GM12892 (cell line): ENCODE measurements at regions not wholly inside any gene's neighbourhood (a gene's known extent, or its start where the extent isn't known, plus 50 kb on each side); places are given as distances from the start of the nearest gene placed in this dataset.

ENCODE experiments used
- DNase-seq: peaks from one replicate; pipeline ENCODE4 v3.0.0; 2011; ENCODE audit not compliant: insufficient read length
- FAIRE-seq: peaks from 2 replicates; lab custom pipeline; 2011; peaks lifted over from hg19 to GRCh38; lab: Jason Lieb, UNC
- POLR2A ChIP-seq: IDR thresholded peaks from 2 replicates; pipeline ENCODE4 v1.6.1; 2011; ENCODE audit warnings: low read depth, low read length, control low read depth
- POLR2AphosphoS5 ChIP-seq: IDR thresholded peaks from 2 replicates; pipeline ENCODE4 v1.6.1; 2011; ENCODE audit warnings: low read depth, low read length, control low read depth
- TAF1 ChIP-seq: IDR thresholded peaks from 2 replicates; pipeline ENCODE4 v1.6.1; 2011; ENCODE audit warnings: low read depth, mild to moderate bottlenecking, control low read depth, low read length, borderline replicate concordance

DNA sequence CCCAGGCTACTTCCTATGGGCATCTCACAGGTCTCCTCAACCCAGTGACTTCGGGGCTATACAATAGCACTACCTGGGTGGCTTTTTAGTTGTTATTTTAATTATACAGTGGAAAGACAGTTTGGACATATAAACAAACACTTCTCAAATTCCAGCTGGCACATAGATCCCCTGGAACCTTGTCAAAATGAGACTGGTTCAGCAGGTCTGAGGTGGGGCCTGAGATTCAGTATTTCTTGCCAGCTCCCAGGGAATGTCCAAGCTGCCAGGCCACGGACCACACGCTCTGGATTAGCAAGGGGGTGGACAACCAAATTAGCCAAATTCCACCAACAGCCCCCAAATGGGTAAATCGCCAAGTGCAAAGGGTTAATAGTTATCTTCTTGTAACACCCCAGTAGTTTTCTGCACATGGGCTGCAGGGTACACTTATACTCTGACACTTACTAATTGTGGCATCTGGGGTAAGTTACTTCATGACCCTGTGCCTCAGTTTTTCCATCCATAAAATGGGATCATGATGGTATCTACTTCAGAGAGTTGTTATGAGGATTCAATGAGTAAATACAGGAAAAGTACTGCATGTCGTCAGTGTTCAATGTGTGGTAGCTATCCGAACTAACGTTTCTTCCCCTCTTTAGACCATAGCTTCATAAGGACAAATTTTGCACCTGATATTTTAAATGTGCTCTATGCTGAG, 789.4 kb upstream of the TBX3 start:
- no peak for DNase-seq
- FAIRE-seq = no peak
- TF ChIP-seq TAF1 (no peak), POLR2A (no peak), POLR2AphosphoS5 (no peak)

DNA sequence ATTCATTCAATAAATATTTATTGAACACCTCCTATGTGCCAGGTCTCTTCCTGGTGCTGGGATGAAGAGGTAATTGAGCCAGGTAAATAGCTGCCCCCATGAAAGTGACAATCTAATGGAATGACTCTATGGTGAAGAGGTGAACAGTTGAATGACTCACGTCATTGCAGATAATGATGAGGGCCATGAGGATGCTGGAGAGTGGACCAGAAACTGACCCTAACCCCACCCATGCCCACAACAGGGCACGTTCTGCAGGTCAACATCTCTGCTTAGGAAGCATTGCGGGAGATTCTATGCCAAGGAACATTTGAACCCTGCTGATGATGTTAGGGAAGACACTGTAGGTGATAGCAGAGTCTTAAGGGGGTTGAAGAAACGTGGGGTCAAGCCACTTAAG, 788.9 kb upstream of the TBX3 start:
- FAIRE-seq (no peak), DNase-seq (no peak)
- TF ChIP-seq POLR2A (no peak), TAF1 (no peak), POLR2AphosphoS5 (no peak)

DNA sequence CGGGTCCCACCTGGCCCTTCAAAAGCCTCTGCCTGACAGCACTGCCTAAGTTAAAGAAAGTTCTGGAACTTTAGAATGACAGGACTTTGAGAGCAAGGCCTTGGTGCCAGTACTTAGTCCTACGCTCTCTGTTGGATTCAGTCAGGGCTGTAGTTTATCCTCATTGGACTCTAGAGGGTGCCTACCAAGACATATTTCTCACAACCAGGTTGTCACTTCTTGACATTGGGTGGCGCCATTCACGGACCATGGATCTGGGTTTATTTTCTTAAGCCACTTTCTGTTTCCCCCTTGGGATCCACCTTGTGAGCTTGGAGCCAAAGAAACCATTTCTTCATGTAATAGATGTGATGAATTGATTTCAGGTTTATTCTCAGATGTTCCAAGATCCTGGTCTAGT, 787.0 kb upstream of the TBX3 start:
- FAIRE-seq (no peak), DNase-seq (no peak)
- TF ChIP-seq POLR2AphosphoS5 (no peak), POLR2A (no peak), TAF1 (no peak)

DNA sequence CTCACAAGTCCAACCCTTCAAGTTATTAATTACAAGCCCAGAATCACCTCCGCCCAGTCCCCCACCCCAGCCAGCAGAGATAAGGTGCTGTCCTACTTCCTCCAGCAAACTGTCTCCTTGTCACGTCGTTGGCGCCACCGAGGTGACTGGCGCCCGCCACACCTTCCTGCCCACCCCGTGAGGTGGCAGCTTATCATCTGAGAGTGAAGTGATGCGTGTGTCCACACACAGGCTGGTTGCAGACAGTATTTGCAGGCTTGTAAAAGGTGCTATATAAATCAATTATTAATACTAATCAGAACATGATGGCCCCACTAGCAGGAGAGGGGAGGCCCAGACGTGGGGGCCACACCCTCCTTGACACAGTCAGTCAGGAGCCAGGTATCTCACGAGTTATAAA, 786.6 kb upstream of the TBX3 start:
- no peak for FAIRE-seq
- TF ChIP-seq TAF1 = no peak
- TF ChIP-seq POLR2A = no peak
- TF ChIP-seq POLR2AphosphoS5 = no peak
- DNase-seq = no peak

DNA sequence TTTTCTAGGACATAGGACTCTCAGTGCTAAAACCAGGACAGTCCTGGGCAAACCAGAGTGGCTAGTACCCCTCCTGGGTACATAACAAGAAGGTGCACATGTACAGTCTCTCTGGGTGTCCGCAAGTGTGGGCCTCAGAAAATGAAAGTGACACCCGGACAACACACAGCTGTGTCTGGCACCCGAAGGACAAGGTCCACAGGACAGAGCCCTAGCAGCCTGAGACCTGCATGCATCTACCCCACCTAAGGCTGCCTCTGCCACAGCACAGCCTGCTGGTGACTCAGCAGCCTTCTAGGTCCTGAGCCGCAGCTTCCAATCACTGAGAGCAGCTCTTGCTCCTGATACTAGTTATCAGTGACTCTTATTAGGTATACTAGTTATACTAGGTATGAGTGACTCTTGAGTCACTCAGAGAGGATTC, 784.1 kb upstream of the TBX3 start:
- no peak for DNase-seq
- TF ChIP-seq TAF1 (no peak), POLR2AphosphoS5 (no peak), POLR2A (no peak)
- no peak for FAIRE-seq

DNA sequence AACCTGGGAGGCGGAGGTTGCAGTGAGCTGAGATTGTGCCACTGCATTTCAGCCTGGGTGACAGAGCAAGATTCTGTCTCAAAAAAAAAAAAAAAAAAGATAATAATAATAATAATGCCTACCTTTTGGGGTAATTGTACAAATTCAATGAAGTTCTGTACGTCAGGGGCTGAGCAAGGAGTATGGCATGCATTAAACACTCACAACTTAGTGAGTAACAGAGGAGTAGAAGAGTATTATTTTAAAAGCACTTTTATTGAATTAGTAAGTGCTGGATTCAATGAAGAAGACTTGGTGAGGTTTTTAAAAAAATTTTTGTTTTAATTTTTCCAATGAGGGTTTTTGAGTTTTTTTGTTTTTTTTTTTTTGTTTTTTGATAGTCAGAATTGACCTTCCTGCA, 783.6 kb upstream of the TBX3 start:
- no peak for FAIRE-seq
- no peak for DNase-seq
- TF ChIP-seq POLR2AphosphoS5 = no peak
- TF ChIP-seq TAF1 = no peak

DNA sequence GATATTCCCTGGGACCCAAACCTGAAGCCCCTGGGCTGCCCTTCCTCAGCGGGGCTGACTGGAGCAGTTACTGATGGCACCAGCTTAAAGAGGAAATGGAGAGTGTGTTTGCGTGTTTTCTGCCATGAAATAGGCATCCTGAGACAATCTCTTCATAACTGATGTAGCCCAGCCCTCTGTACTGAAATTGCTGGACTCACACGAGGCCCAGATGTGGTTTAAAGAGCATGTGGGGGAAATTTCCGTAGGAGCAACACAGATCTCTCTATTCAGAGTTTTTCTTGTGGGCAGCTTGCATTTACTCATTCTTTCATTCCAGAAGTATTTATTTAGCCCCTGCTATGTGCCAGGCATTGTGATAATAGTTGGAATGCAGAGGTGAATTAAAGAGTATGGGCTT, 782.1 kb upstream of the TBX3 start:
- FAIRE-seq (no peak), DNase-seq (no peak)
- no peak for TF ChIP-seq TAF1
- TF ChIP-seq POLR2AphosphoS5 = no peak

DNA sequence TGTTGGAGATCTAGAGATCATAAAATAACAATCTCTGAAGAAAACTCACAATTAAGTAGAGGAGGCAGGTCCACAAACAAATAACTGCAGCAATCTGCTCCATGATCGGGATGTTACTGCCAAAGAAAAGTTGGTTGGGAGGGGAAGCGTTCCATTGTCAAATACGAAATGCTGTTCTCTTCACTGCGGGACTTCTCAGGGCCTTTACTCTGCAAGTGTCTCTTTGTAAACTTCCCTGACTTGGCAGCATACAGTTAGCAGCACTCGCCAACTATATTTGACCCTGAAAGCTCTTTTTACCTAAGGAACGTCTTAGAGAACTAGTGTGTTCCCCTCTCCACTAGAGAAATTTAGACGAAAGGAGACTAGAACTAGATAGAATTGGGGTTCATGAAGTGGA, 780.7 kb upstream of the TBX3 start:
- FAIRE-seq (no peak), DNase-seq (no peak)
- no peak for TF ChIP-seq TAF1
- no peak for TF ChIP-seq POLR2AphosphoS5
- no peak for TF ChIP-seq POLR2A

DNA sequence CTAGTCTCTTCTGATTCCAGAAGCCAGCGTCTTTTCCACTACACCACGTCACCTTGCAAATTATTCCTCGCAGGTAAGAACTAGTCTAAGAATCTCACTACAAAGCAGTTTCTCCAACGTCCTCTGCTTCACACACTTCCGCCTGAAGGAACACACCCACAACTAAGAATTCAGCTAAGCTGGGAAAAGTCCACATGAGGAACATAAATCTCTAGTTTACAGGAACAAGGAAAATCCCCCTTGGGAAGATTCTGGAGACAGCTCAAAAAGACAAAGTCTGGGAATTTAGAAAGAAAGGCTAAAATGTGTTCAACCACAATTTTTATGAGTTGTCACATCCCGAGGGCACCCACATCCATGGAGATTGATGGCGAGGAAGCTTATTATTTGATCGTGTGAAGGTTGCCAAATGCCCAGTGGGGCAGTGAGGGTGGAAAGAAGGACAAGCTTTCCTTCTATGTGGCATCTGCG, 780.2 kb upstream of the TBX3 start:
- FAIRE-seq (no peak), DNase-seq (no peak)
- TF ChIP-seq TAF1 (no peak), POLR2AphosphoS5 (no peak), POLR2A (no peak)

DNA sequence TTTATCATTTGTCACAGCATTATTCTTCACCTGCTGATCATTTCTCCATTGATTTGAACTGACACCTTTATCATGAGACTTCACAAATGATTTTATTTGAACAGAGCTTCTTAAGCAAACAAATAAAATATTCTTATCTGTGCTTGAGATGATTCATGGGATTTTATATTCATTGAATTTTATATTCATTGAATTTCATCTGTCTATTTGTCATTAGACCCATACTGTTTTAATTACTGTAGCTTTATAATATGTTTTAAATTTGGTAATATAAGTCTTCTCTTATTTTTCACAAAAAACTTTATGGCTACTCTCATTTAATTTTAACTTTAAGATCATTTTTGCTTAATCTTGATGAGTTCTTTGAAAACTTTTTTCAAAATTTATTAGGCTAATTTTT, 777.4 kb upstream of the TBX3 start:
- TF ChIP-seq POLR2A = no peak
- no peak for TF ChIP-seq POLR2AphosphoS5
- TF ChIP-seq TAF1 = no peak
- DNase-seq = no peak
- FAIRE-seq = no peak

DNA sequence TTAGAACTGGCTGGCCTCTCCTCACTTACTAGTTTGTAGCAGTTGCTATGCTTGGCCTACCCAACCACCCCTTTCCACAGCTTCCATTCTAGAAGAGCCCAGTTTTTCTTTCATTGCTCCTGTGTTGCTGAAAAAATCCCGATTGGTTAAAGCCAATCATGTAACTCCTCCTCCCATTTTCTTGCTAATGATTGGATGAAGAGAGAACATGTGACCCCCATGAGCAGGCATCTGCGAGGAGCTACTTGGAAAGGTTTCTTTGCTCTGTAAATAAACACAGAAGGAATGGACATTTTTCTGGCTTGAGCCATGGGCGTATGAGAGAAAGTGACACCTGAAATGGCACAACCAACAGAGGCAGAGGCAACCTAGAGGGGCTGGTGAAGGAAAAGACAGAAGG, 773.8 kb upstream of the TBX3 start:
- FAIRE-seq = no peak
- no peak for TF ChIP-seq TAF1
- no peak for TF ChIP-seq POLR2AphosphoS5
- no peak for TF ChIP-seq POLR2A

DNA sequence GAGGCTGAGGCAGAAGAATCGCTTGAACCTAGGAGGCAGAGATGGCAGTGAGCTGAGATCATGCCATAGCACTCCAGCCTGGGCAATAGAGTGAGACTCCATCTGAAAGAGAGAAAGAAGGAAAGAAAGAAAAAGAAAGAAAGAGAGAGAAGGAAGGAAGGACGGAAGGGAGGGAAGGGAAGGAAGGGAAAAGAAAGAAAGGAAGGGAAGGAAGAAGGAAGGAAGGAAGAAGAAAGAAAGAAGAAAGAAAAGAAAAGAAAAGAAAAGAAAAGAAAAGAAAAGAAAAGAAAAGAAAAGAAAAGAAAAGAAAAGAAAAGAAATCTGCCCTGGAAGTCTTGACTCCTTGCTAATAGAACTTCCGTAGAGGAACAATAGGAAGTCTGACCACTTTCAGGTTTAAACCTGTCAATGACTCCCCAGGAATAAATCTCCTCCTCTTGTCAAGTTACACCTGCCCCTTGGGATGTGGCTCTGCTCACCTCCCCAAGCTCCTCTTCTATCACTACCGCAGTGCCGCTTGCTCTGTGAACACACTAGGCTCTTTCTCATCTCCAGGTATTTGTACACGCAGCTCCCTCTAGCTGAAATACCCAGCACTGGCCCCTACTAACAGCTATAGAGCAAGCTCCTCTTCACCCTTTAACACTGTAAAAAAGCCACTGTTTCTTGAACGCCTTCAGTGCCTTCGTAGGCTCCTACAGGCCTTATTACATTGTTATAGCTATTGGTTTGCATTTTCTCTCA, 773.1 kb upstream of the TBX3 start:
- DNase-seq (no peak), FAIRE-seq (no peak)
- TF ChIP-seq TAF1 = no peak
- TF ChIP-seq POLR2A = no peak
- TF ChIP-seq POLR2AphosphoS5 = no peak

More for the DNA sequence above, 773.8 kb upstream of the TBX3 start:
- DNase-seq = no peak

DNA sequence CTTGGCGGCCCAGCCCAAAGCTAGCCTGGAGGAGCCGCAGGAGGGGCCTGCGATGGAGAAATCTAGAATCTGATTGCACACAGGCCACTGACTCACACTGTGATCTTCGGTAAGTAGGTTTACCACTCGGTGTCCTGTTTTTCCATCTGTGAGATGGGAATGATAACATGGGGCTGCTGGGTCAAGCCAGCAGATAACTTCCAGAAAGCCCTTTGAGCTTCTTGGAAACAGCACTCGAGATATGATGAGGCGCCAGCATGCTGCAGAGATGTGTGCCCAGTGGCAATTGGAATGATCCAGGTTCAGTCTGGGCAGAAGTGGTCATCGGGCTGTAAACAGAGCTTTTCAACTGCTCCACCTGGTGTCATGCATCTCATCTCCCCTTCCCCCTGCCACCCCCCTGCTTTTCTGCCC, 771.3 kb upstream of the TBX3 start:
- FAIRE-seq (no peak), DNase-seq (no peak)
- no peak for TF ChIP-seq POLR2A
